ENCODE measurements at regions not wholly inside any gene's neighbourhood (a gene's known extent, or its start where the extent isn't known, plus 50 kb on each side); places are given as distances from the start of the nearest gene placed in this dataset.
A peak's percentile ranks its signal among the peaks of the same experiment; 100 is the strongest.

DNA sequence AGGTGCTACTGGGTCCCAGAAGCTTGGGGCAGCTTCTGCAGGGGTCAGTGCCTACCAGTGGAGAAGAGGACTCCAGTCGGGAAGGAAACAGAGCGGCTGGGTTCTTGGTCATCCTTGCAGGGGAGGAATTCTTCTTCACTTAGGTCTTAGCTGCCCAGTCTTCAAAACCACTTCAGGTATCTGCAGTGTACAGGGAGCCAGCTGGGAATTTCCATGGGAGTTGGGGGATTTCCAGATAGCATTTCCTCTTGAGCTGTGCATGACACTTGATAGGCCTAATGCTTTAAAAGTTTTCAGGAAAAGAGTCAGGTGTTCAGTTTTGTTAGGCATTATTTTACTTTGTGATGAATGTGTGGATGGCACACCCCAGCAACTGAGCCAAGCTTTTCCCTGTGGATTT lies 58.1 kb upstream of the ENPP6 start:
- no peak overlapping the region for H3K4me3 ChIP-seq (ENCODE audit: low read depth, low read length)
- no peak for DNase-seq (ENCODE audit: low read depth)
- TF ChIP-seq, protein P1, sequence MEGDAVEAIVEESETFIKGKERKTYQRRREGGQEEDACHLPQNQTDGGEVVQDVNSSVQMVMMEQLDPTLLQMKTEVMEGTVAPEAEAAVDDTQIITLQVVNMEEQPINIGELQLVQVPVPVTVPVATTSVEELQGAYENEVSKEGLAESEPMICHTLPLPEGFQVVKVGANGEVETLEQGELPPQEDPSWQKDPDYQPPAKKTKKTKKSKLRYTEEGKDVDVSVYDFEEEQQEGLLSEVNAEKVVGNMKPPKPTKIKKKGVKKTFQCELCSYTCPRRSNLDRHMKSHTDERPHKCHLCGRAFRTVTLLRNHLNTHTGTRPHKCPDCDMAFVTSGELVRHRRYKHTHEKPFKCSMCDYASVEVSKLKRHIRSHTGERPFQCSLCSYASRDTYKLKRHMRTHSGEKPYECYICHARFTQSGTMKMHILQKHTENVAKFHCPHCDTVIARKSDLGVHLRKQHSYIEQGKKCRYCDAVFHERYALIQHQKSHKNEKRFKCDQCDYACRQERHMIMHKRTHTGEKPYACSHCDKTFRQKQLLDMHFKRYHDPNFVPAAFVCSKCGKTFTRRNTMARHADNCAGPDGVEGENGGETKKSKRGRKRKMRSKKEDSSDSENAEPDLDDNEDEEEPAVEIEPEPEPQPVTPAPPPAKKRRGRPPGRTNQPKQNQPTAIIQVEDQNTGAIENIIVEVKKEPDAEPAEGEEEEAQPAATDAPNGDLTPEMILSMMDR (IDR thresholded peaks at IDR 0.05; ENCODE audit: insufficient read depth, low read depth, low read length): no peak

DNA sequence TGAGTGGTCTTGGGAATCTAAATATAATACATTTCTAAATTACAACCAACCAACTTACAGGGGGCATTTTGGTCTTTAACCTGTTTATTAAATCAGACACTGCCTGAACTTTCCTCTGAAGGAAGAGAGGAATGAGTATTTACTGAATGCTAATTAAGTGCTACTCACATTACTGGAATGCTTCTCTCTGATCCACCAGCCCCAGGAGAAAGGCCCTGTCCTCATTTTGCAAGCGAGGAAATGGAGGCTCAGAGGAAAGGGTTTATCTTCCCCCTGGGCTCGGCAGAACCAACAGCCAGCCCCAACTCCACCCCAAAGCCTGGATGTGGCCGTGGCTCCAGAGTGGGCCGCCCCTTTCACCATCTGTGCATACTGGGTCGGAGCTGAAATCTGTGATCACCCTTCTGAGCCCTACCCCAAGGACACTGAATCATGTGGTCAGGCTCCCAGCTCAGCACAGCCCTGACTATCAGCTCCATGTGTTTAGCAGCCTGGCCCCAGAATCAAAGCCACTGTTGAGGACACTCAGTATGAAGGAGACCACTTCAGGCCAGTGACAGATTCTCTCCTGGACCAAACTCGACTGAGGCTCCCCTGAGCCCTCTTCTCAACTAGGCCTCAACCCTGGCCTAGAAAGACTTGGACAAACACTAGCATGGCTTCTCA lies 56.7 kb upstream of the ENPP6 start:
- no peak for DNase-seq (ENCODE audit: low read depth)
- no peak overlapping the region for H3K4me3 ChIP-seq (ENCODE audit: low read depth, low read length)
- TF ChIP-seq, protein P1 (IDR thresholded peaks at IDR 0.05; ENCODE audit: insufficient read depth, low read depth, low read length): no peak

DNA sequence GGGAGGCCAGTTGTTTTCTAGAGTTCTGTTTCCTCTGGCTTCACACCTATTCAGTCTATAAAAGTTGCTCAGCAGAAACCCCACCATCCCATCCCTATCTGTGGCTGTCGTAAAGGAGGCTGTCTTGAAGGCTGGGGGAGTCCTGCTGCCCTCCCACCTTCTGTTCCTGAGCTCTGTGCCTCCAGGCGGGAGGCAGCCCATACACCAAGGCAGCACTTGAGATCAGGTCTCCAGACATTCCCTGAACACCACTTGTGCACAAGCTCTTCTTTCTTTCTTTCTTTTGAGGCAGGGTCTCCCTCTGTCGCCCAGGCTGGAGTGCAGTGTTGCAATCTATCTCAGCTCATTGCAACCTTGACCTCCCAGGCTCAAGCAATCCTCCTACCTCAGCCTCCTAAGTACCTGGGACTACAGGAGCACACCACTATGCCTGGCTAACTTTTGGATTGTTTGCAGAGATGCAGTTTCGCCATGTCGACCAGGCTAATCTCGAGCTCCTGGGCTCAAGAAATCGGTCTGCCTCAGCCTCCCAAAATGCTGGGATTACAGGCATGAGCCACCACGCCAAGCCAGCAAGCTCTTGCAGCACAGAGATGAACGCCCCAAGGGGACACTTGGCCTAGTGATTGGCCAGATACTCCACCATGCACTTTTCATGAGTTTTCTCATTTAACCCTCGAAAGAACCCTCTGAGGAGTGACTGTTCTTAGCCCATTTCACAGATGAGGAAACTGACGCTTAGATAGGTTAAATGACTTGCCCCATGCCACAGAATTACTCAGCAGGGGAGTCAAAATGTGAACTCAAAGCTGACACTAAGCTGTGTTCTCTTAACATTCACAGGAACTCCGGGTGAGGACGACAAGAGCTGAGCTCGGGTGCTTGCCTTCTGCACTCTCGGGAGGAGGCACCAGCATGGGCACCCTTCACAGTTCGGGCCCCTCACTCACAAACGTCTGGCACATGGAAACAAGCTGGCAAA lies 55.8 kb upstream of the ENPP6 start:
- TF ChIP-seq, protein P1 (IDR thresholded peaks at IDR 0.05; ENCODE audit: insufficient read depth, low read depth, low read length): no peak
- no peak for DNase-seq (ENCODE audit: low read depth)
- H3K4me3 ChIP-seq (ENCODE audit: low read depth, low read length): no peak overlapping the region

DNA sequence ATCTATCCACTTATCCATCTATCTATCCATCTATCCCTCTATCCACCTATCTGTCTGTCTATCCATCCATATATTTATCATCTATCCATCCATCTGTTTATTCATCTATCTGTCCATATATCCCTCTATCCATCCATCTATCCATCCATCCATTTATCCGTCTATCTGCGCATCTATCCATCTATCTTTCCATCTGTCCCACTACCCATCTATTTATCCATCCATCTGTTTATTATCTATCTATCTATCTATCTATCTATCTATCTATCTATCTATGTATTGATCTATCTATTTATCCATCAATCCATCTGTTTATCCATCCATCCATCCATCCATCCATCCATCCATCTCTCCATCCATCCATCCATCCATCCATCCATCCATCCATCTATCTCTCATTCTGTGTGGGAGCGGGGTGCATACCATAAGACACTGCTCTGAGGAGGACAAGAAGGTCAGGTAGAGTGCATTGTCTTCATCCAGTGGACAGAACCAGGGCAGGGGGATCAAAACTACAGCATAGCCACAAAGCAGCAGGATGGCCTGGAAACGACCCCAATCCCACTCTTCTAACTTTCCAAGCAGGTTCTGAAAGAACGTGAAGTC lies 53.2 kb upstream of the ENPP6 start:
- H3K4me3 ChIP-seq (ENCODE audit: low read depth, low read length): no peak overlapping the region
- TF ChIP-seq, protein P1 (IDR thresholded peaks at IDR 0.05; ENCODE audit: insufficient read depth, low read depth, low read length): no peak
- no peak for DNase-seq (ENCODE audit: low read depth)

DNA sequence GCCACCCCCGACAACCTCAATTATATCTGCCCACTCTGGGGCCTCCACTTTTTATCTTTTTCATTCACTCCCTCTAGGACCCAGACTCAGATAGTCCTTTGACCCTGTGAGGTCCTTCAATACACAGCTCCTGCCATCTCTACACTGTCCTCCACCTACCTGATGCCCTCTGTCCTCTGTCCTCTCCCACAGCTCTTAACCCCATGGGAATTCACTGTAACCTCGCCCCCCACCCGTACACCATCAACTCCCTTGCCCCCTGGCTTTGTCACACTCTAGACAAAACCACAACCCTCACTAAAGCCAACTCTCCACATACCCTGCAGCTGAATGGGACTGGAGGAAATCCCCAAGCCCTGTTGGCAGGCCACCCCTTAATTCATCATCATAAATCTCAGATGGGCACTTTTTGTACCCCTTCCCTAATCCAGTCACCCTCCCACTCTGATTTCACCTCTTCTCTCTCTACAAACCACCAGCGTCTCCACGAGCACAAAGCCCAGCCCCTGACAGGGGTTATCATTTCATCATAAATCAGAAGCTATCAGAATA lies 52.3 kb upstream of the ENPP6 start:
- no peak overlapping the region for H3K4me3 ChIP-seq (ENCODE audit: low read depth, low read length)
- no peak for DNase-seq (ENCODE audit: low read depth)
- TF ChIP-seq, protein P1 (IDR thresholded peaks at IDR 0.05; ENCODE audit: insufficient read depth, low read depth, low read length): no peak

DNA sequence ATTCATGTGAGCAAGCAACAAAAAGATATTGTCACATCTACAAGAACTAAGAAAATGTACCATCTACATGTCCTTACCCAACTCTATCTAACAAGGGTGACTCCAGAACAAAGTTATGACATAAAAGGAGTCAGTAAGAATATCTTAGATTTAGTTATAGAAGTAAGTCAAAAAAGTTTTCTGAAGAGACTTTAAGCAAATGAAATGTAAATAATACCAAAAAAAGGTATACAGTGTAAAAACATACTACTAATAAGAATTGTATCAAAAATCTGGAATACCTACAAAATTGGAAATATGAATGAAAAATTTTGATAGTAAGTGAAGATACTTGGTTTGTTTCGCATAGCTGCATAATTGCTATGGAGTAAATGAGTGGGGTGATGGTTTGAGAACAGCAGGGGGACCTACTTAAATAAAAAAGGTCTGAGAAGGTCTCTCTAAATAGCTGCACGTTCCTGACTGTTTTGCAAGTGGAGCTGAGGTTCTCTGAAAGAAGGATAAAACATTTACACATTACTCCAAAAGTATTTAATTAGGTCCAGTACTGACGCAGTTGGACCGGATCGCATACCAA lies 51.0 kb upstream of the ENPP6 start:
- H3K4me3 ChIP-seq (ENCODE audit: low read depth, low read length): peak overlapping the region; percentile 52
- TF ChIP-seq, protein P1 (IDR thresholded peaks at IDR 0.05; ENCODE audit: insufficient read depth, low read depth, low read length): no peak
- DNase-seq (ENCODE audit: low read depth): no peak

Measured in fibroblast of villous mesenchyme (primary cell).